AG08396 (cell line): ENCODE measurements at regions not wholly inside any gene's neighbourhood (a gene's known extent, or its start where the extent isn't known, plus 50 kb on each side); places are given as distances from the start of the nearest gene placed in this dataset.

Source experiments
- DNase-seq: peaks from one replicate; pipeline ENCODE4 v3.0.0; 2012; ENCODE audit warnings: low spot score, mixed read lengths

- no peak for DNase-seq
These were observed 60.8 kb upstream of the CELF2 start for GRCh38 chr10:10956681-10957542.

DNA sequence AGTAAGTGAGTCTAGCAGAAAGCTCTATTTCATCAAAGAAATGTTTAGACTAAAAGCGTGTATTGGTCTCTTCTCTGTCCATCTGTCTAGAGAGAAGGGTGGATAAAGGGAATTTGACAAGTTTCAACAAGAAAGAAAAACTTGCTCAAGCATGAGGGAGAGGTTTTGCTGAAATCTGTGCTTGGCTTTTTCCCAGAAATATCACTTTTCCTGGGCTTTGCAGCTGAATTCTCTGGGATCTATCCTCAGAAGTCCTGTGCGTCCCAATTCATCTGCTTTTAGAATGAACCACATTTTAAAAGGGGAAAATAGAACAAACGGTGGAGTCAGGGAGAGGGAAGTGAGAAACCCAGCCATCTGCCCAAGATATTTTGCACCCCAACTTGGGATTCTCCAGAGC, 59.6 kb upstream of the CELF2 start:
- DNase-seq, result no peak

- DNase-seq, result no peak
These were observed 58.0 kb upstream of the CELF2 start for GRCh38 chr10:10959666-10960065.

GRCh38 chr10:10960534-10960933, 57.1 kb upstream of the CELF2 start:
- no peak for DNase-seq

GRCh38 chr10:10961072-10961471, 56.6 kb upstream of the CELF2 start:
- DNase-seq, result no peak

GRCh38 chr10:10967029-10967428, 50.6 kb upstream of the CELF2 start:
- no peak for DNase-seq

DNA sequence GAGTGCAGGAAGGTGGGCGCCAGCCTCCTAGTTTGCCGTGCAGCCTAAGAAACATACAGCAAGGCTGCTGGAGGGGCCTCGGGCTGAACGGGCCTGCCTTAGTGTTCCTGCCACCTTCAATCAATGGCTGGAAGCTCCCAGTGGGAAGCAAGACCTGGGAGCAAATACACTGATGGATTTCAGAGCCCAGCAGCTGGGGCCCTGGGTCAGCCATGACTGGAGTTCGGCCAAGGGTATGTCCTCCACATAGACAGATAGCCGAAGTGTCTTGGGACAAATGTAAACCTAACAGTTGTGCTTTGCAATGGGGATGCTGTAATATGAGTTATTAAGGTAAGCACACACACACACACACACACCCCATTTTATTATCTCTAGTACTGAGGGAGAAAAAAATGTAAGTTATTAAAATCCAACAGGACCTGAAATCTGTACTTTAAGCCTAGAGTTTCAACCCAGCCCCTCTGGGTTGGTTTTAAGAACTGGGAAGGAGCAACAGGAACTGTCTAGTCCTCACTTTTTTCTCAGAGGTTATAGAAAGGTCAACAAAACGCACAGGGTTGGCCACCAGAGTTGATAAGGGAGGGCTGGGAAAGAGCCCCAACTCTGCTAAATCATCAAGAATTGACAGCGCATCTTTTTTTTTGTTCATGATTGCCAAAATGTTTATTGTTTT, 50.0 kb upstream of the CELF2 start:
- no peak for DNase-seq
